SK-N-MC (cell line): ENCODE measurements at regions not wholly inside any gene's neighbourhood (a gene's known extent, or its start where the extent isn't known, plus 50 kb on each side); places are given as distances from the start of the nearest gene placed in this dataset.

Experiments used
- DNase-seq: peaks from one replicate; pipeline ENCODE4 v3.0.0-alpha.2; 2011; ENCODE audit warnings: low read depth, low spot score
- H3K27ac ChIP-seq: fragments of 200-600 bp; sonication (generic); 2 replicates; pipeline ENCODE4 v1.5.1; 2016; ENCODE audit warnings: mixed run types
- H3K36me3 ChIP-seq: fragments of 200-600 bp; sonication (generic); 2 replicates; pipeline ENCODE4 v1.6.1; 2017; ENCODE audit warnings: antibody characterized with exemption, low read length, mixed read lengths; ENCODE audit not compliant: insufficient read depth
- H3K4me3 ChIP-seq: fragments of 200-600 bp; sonication (generic); 2 replicates; pipeline ENCODE4 v1.5.1; 2016
- H3K9ac ChIP-seq: fragments of 200-600 bp; sonication (generic); 2 replicates; pipeline ENCODE4 v1.8.0; 2017; ENCODE audit warnings: mixed run types, mixed read lengths; ENCODE audit not compliant: insufficient read length
- H3K9me3 ChIP-seq: fragments of 200-600 bp; sonication (generic); 2 replicates; pipeline ENCODE4 v1.6.1; 2017; ENCODE audit warnings: low read depth, mild to moderate bottlenecking, antibody characterized with exemption, low read length, moderate library complexity, mixed read lengths
- EZH2 ChIP-seq: fragments of 200-600 bp; sonication (generic); IDR thresholded peaks from one replicate; pipeline ENCODE4 v1.6.1; 2017; ENCODE audit warnings: antibody characterized with exemption
- FOXP2 ChIP-seq: optimal IDR thresholded peaks from 2 replicates; pipeline ENCODE3; 2011; ENCODE audit warnings: mild to moderate bottlenecking, moderate library complexity; ENCODE audit not compliant: insufficient read depth; ENCODE audit errors: extremely low read length, control extremely low read depth
- POLR2AphosphoS5 ChIP-seq: IDR thresholded peaks from 2 replicates; pipeline ENCODE4 v1.6.1; 2012; ENCODE audit warnings: mild to moderate bottlenecking, low read depth, low read length, borderline replicate concordance

- Histone ChIP-seq H3K4me3 (no peak overlapping the region), H3K9ac (no peak overlapping the region), H3K27ac (no peak overlapping the region), H3K36me3 (no peaks in the 10 kb centered on the region), H3K9me3 (no peaks in the 10 kb centered on the region)
- DNase-seq, result no peak
- TF ChIP-seq FOXP2, result no peak
- no peak for TF ChIP-seq POLR2AphosphoS5
- TF ChIP-seq EZH2, result no peak
Observed at GRCh38 chr1:87830432-87830978, 501.8 kb downstream of the LMO4 start.

- no peak overlapping the region for H3K9ac ChIP-seq
- no peaks in the 10 kb centered on the region for H3K36me3 ChIP-seq
- H3K9me3 ChIP-seq, result no peaks in the 10 kb centered on the region
- TF ChIP-seq POLR2AphosphoS5, result no peak
- no peak for TF ChIP-seq EZH2
- no peak overlapping the region for H3K27ac ChIP-seq
- H3K4me3 ChIP-seq, result no peak overlapping the region
- DNase-seq, result no peak
Observed at GRCh38 chr1:87833166-87833565, 504.5 kb downstream of the LMO4 start.

- no peaks in the 10 kb centered on the region for H3K36me3 ChIP-seq
- H3K4me3 ChIP-seq, result no peak overlapping the region
- no peak for DNase-seq
- no peak overlapping the region for H3K27ac ChIP-seq
- H3K9me3 ChIP-seq, result no peaks in the 10 kb centered on the region
- no peak for TF ChIP-seq POLR2AphosphoS5
- H3K9ac ChIP-seq, result no peak overlapping the region
Observed at GRCh38 chr1:87834151-87834550, 505.5 kb downstream of the LMO4 start.

GRCh38 chr1:87834941-87835340 is 506.3 kb downstream of the LMO4 start:
- H3K27ac ChIP-seq, result no peak overlapping the region
- no peak overlapping the region for H3K9ac ChIP-seq
- TF ChIP-seq FOXP2 (no peak), EZH2 (no peak), POLR2AphosphoS5 (no peak)

GRCh38 chr1:87840767-87841166 is 512.1 kb downstream of the LMO4 start:
- Histone ChIP-seq H3K9ac (no peak overlapping the region), H3K9me3 (no peaks in the 10 kb centered on the region)
- TF ChIP-seq POLR2AphosphoS5 (no peak), FOXP2 (no peak), EZH2 (no peak)

More at GRCh38 chr1:87834941-87835340, 506.3 kb downstream of the LMO4 start:
- Histone ChIP-seq H3K4me3 (no peak overlapping the region), H3K36me3 (no peaks in the 10 kb centered on the region), H3K9me3 (no peaks in the 10 kb centered on the region)
- DNase-seq, result no peak

GRCh38 chr1:87841332-87841731 is 512.7 kb downstream of the LMO4 start:
- Histone ChIP-seq H3K9ac (no peak overlapping the region), H3K27ac (no peak overlapping the region), H3K36me3 (no peaks in the 10 kb centered on the region), H3K4me3 (no peak overlapping the region), H3K9me3 (no peaks in the 10 kb centered on the region)
- no peak for TF ChIP-seq POLR2AphosphoS5
- no peak for DNase-seq

More at GRCh38 chr1:87840767-87841166, 512.1 kb downstream of the LMO4 start:
- Histone ChIP-seq H3K4me3 (no peak overlapping the region), H3K27ac (no peak overlapping the region), H3K36me3 (no peaks in the 10 kb centered on the region)
- DNase-seq, result no peak

GRCh38 chr1:87842156-87842555 is 513.5 kb downstream of the LMO4 start:
- H3K9ac ChIP-seq, result no peak overlapping the region
- H3K27ac ChIP-seq, result no peak overlapping the region
- H3K4me3 ChIP-seq, result no peak overlapping the region
- no peaks in the 10 kb centered on the region for H3K9me3 ChIP-seq
- no peak for DNase-seq
- H3K36me3 ChIP-seq, result no peaks in the 10 kb centered on the region
- no peak for TF ChIP-seq EZH2

GRCh38 chr1:87844251-87844650 is 515.6 kb downstream of the LMO4 start:
- Histone ChIP-seq H3K27ac (no peak overlapping the region), H3K4me3 (no peak overlapping the region), H3K36me3 (no peaks in the 10 kb centered on the region), H3K9ac (no peak overlapping the region), H3K9me3 (no peaks in the 10 kb centered on the region)
- DNase-seq, result no peak
- TF ChIP-seq FOXP2, result no peak
- TF ChIP-seq EZH2, result no peak
- TF ChIP-seq POLR2AphosphoS5, result no peak

GRCh38 chr1:87851490-87851889 is 522.8 kb downstream of the LMO4 start:
- Histone ChIP-seq H3K9me3 (no peaks in the 10 kb centered on the region), H3K36me3 (no peaks in the 10 kb centered on the region), H3K9ac (no peak overlapping the region), H3K27ac (no peak overlapping the region), H3K4me3 (no peak overlapping the region)
- no peak for DNase-seq
- TF ChIP-seq EZH2 (no peak), POLR2AphosphoS5 (no peak), FOXP2 (no peak)
